H1 (cell line): ENCODE measurements at regions not wholly inside any gene's neighbourhood (a gene's known extent, or its start where the extent isn't known, plus 50 kb on each side); places are given as distances from the start of the nearest gene placed in this dataset.
A peak's percentile ranks its signal among the peaks of the same experiment; 100 is the strongest.

Experiments used
- CBX5 ChIP-seq: fragments of 300-800, 300-1000 bp; sonication (generic); IDR thresholded peaks from 2 replicates; pipeline ENCODE4 v1.7.1; 2016; ENCODE audit warnings: antibody characterized with exemption, low read length, low read depth
- CBX8 ChIP-seq: fragments of 300-800, 300-1000 bp; sonication (generic); IDR thresholded peaks from 2 replicates; pipeline ENCODE4 v1.7.1; 2016; ENCODE audit warnings: low read depth, low read length, borderline replicate concordance
- CHD1 ChIP-seq: IDR thresholded peaks from 2 replicates; pipeline ENCODE4 v1.6.1; 2012; ENCODE audit warnings: low read depth, low read length, improper control_type of control experiment
- CREB1 ChIP-seq: IDR thresholded peaks from 2 replicates; pipeline ENCODE4 v1.6.1; 2012; ENCODE audit warnings: inconsistent platforms
- EGR1 ChIP-seq: IDR thresholded peaks from 2 replicates; pipeline ENCODE4 v1.6.1; 2011; ENCODE audit warnings: low read depth, low read length, borderline replicate concordance
- EZH2 ChIP-seq: fragments of 200-600 bp; sonication (generic); IDR thresholded peaks from 2 replicates; pipeline ENCODE4 v1.7.1; 2012; ENCODE audit warnings: low read depth, mild to moderate bottlenecking, moderate library complexity, low read length, inconsistent platforms; ENCODE audit not compliant: severe bottlenecking
- JUND ChIP-seq: IDR thresholded peaks from 2 replicates; pipeline ENCODE4 v1.6.1; 2011; ENCODE audit warnings: mild to moderate bottlenecking, improper control_type of control experiment, low read length
- KDM4A ChIP-seq: IDR thresholded peaks from one replicate; pipeline ENCODE4 v1.7.1; 2012; ENCODE audit warnings: low read depth, mild to moderate bottlenecking, moderate library complexity, low read length, inconsistent platforms; ENCODE audit not compliant: severe bottlenecking
- NANOG ChIP-seq: IDR thresholded peaks from 2 replicates; pipeline ENCODE4 v1.6.1; 2011; ENCODE audit warnings: low read length, low read depth, mild to moderate bottlenecking, inconsistent platforms; ENCODE audit not compliant: insufficient read depth, poor library complexity, severe bottlenecking
- PHF8 ChIP-seq: fragments of 200-600 bp; sonication (generic); conservative IDR thresholded peaks from 2 replicates; pipeline ENCODE4 v1.7.1; 2012; ENCODE audit warnings: low read depth, mild to moderate bottlenecking, inconsistent platforms, low read length, moderate library complexity
- POU5F1 ChIP-seq: IDR thresholded peaks from 2 replicates; pipeline ENCODE4 v1.6.1; 2011; ENCODE audit warnings: low read depth, mild to moderate bottlenecking, low read length, moderate library complexity
- RAD21 ChIP-seq, 2 experiments: IDR thresholded peaks in 1 of 2; conservative IDR thresholded peaks in 1 of 2; 2 replicates each; pipeline ENCODE4 v1.6.1; 2011; ENCODE audit warnings: low read depth in 2 of 2, low read length in 2 of 2, improper control_type of control experiment in 1 of 2, inconsistent platforms in 1 of 2, mild to moderate bottlenecking in 1 of 2, moderate library complexity in 1 of 2
- SAP30 ChIP-seq: fragments of 300-600 bp; sonication (generic); IDR thresholded peaks from 2 replicates; pipeline ENCODE4 v1.7.1; 2012; ENCODE audit warnings: low read length, moderate library complexity, mild to moderate bottlenecking, inconsistent platforms; ENCODE audit not compliant: insufficient read depth, insufficient replicate concordance
- SIX5 ChIP-seq: IDR thresholded peaks from 2 replicates; pipeline ENCODE4 v1.6.1; 2011; ENCODE audit warnings: mild to moderate bottlenecking, low read depth, low read length
- SP1 ChIP-seq: IDR thresholded peaks from 2 replicates; pipeline ENCODE4 v1.6.1; 2011; ENCODE audit warnings: low read depth, low read length
- SP4 ChIP-seq: IDR thresholded peaks from 2 replicates; pipeline ENCODE4 v1.6.1; 2012; ENCODE audit warnings: low read length, inconsistent platforms
- SUZ12 ChIP-seq: fragments of 200-600 bp; sonication (generic); IDR thresholded peaks from 2 replicates; pipeline ENCODE4 v1.6.1; 2012; ENCODE audit warnings: mild to moderate bottlenecking, inconsistent platforms, low read length, moderate library complexity, mixed read lengths
- TAF7 ChIP-seq: optimal IDR thresholded peaks from 2 replicates; pipeline ENCODE3; 2011; ENCODE audit warnings: low read depth, mild to moderate bottlenecking, inconsistent platforms, low read length, moderate library complexity, borderline replicate concordance
- TCF12 ChIP-seq: IDR thresholded peaks from 2 replicates; pipeline ENCODE4 v1.6.1; 2011; ENCODE audit warnings: low read depth, mild to moderate bottlenecking, low read length
- TEAD4 ChIP-seq: IDR thresholded peaks from 2 replicates; pipeline ENCODE4 v1.6.1; 2012; ENCODE audit warnings: low read depth, low read length, inconsistent platforms, mixed read lengths
- TF ChIP-seq, protein P1 (sequence below): IDR thresholded peaks from 2 replicates; pipeline ENCODE4 v1.6.1; 2012; ENCODE audit warnings: inconsistent platforms
- TF ChIP-seq, protein P2 (sequence below): IDR thresholded peaks from 2 replicates; pipeline ENCODE4 v1.6.1; 2012; ENCODE audit warnings: low read length, inconsistent platforms
- TF ChIP-seq, protein P3 (sequence below): IDR thresholded peaks from 2 replicates; pipeline ENCODE4 v1.6.1; 2011; ENCODE audit warnings: low read length, improper control_type of control experiment

DNA sequence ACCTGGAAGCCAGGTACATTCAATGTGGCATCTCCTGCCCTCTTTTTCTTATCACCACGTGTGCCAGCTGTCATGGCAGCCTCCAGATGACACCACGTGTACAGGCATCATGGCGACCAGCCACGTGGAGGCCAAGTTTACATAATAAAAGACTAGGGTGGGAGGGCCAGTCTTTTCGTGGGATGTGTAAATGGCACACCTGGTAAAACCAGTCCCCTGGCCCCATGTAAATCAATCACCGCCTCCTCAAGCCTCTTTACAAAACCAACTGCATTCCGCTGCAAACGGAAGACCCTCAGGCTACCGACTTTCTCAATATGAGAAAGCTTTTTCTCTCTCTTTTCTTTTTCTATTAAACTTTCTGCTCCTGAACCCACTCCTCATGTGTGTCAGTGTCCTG is 65.1 kb upstream of the PHF14 start (continued):
- TF ChIP-seq SUZ12 = no peak
- TF ChIP-seq, protein P1, sequence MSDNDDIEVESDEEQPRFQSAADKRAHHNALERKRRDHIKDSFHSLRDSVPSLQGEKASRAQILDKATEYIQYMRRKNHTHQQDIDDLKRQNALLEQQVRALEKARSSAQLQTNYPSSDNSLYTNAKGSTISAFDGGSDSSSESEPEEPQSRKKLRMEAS = peak; percentile 100
- peak; percentile 46; the same call in 1 of the 2 replicates for TF ChIP-seq EGR1
- TF ChIP-seq KDM4A = no peak
- no peak for TF ChIP-seq CBX8
- TF ChIP-seq PHF8 = no peak
- TF ChIP-seq CBX5 = no peak
- TF ChIP-seq CREB1 = peak; percentile 34; the same call in 1 of the 2 replicates
- TF ChIP-seq, protein P2, sequence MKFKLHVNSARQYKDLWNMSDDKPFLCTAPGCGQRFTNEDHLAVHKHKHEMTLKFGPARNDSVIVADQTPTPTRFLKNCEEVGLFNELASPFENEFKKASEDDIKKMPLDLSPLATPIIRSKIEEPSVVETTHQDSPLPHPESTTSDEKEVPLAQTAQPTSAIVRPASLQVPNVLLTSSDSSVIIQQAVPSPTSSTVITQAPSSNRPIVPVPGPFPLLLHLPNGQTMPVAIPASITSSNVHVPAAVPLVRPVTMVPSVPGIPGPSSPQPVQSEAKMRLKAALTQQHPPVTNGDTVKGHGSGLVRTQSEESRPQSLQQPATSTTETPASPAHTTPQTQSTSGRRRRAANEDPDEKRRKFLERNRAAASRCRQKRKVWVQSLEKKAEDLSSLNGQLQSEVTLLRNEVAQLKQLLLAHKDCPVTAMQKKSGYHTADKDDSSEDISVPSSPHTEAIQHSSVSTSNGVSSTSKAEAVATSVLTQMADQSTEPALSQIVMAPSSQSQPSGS = peak; percentile 76; the same call in 1 of the 2 replicates
- TF ChIP-seq TEAD4 = peak; percentile 82
- TF ChIP-seq SAP30 = peak; percentile 94
- TF ChIP-seq, protein P3, sequence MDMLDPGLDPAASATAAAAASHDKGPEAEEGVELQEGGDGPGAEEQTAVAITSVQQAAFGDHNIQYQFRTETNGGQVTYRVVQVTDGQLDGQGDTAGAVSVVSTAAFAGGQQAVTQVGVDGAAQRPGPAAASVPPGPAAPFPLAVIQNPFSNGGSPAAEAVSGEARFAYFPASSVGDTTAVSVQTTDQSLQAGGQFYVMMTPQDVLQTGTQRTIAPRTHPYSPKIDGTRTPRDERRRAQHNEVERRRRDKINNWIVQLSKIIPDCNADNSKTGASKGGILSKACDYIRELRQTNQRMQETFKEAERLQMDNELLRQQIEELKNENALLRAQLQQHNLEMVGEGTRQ = peak; percentile 87
- no peak for TF ChIP-seq JUND
- no peak for TF ChIP-seq SIX5
- peak; percentile 92 for TF ChIP-seq TCF12
- TF ChIP-seq POU5F1 = no peak; the same call in 1 of the 2 replicates
- no peak for TF ChIP-seq NANOG
- no peak for TF ChIP-seq EZH2
- TF ChIP-seq SP1 = peak; percentile 94
- TF ChIP-seq TAF7 = no peak
- TF ChIP-seq RAD21 (IDR thresholded peaks at IDR 0.05 in 1 of 2, conservative IDR thresholded peaks at IDR 0.05 in 1 of 2; ENCODE audit: low read depth in 2 of 2, low read length in 2 of 2) = no peak; a peak in 2 of 4 replicates
- peak; percentile 50; the same call in 1 of the 2 replicates for TF ChIP-seq SP4
- TF ChIP-seq CHD1 = no peak
